ENCODE measurements at regions not wholly inside any gene's neighbourhood (a gene's known extent, or its start where the extent isn't known, plus 50 kb on each side); places are given as distances from the start of the nearest gene placed in this dataset.

GRCh38 chr2:204279819-204280218, 265.5 kb upstream of the PARD3B start:
- TF ChIP-seq, protein P1, sequence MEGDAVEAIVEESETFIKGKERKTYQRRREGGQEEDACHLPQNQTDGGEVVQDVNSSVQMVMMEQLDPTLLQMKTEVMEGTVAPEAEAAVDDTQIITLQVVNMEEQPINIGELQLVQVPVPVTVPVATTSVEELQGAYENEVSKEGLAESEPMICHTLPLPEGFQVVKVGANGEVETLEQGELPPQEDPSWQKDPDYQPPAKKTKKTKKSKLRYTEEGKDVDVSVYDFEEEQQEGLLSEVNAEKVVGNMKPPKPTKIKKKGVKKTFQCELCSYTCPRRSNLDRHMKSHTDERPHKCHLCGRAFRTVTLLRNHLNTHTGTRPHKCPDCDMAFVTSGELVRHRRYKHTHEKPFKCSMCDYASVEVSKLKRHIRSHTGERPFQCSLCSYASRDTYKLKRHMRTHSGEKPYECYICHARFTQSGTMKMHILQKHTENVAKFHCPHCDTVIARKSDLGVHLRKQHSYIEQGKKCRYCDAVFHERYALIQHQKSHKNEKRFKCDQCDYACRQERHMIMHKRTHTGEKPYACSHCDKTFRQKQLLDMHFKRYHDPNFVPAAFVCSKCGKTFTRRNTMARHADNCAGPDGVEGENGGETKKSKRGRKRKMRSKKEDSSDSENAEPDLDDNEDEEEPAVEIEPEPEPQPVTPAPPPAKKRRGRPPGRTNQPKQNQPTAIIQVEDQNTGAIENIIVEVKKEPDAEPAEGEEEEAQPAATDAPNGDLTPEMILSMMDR (IDR thresholded peaks at IDR 0.05): no peak
- no peak for TF ChIP-seq POLR2A (IDR thresholded peaks at IDR 0.05)
